ENCODE measurements at regions not wholly inside any gene's neighbourhood (a gene's known extent, or its start where the extent isn't known, plus 50 kb on each side); places are given as distances from the start of the nearest gene placed in this dataset.

DNA sequence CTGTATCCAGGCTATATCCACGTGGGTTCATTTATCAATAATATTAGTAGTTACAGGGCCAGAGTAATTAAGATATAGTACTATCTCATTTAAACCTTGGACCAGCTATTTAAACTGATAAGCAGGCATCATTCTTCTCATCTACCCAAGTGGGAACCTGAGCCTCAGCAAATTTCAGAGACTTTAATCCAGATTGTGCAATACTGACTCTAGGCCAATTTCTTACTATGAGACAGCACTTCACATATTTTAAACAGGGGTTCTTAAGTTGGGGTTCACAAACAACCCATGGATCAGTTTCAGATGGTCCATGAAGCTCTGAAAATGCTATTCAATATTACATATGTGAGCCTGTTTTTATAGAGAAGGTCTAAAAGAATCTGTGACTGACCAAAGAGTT is 302.7 kb upstream of the PSMD7 start:
- TF ChIP-seq, protein P1, sequence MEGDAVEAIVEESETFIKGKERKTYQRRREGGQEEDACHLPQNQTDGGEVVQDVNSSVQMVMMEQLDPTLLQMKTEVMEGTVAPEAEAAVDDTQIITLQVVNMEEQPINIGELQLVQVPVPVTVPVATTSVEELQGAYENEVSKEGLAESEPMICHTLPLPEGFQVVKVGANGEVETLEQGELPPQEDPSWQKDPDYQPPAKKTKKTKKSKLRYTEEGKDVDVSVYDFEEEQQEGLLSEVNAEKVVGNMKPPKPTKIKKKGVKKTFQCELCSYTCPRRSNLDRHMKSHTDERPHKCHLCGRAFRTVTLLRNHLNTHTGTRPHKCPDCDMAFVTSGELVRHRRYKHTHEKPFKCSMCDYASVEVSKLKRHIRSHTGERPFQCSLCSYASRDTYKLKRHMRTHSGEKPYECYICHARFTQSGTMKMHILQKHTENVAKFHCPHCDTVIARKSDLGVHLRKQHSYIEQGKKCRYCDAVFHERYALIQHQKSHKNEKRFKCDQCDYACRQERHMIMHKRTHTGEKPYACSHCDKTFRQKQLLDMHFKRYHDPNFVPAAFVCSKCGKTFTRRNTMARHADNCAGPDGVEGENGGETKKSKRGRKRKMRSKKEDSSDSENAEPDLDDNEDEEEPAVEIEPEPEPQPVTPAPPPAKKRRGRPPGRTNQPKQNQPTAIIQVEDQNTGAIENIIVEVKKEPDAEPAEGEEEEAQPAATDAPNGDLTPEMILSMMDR (IDR thresholded peaks at IDR 0.05; ENCODE audit: unreplicated experiment in 3 of 3), result no peak
- Mint-ChIP-seq H3K4me1 (peaks cover 21% of the 10 kb centered on the region), H3K36me3 (ENCODE audit: low read depth) (no peaks in the 10 kb centered on the region), H3K27ac (no peak overlapping the region), H3K27me3 (ENCODE audit: low read depth) (no peaks in the 10 kb centered on the region), H3K4me3 (no peak overlapping the region), H3K9me3 (peaks cover 3% of the 10 kb centered on the region)

DNA sequence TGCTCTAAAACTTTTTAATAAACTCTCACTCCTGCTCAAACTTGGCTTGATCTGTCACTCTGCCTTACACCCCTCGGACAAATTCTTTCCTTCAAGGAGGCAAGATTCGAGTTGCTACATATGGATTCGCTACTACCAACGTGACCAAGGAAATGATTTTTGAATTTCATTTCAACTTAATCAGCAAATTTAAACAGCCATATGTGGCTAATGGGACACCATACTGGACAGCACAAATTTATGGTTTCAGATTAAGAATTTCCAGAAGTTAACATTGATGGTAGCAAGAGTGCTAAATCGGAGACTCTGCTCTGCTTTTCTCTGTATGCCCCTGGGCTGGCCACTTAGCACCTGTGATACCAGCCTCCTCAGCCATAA is 318.2 kb upstream of the PSMD7 start:
- H3K4me3 Mint-ChIP-seq, result no peak overlapping the region
- H3K27ac Mint-ChIP-seq, result no peak overlapping the region
- peaks cover 44% of the 10 kb centered on the region for H3K9me3 Mint-ChIP-seq

DNA sequence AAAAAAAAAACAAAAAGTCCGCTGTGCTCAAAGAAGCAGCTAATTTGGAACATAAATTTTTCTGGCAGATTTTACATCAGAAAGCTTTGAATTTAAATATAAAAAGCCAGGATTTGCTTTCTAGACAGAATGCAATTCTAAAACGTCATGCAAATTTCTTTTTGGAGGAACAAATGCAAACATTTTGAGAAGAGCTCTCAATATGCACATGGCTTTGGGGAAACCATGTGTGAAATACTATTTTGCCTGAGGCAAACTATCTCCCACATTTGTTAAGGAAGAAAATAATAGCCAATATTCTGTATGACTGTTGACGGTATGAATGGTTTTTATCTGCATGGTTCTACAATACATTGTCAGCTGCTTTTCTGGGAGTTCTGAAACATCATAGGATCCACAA is 320.0 kb upstream of the PSMD7 start:
- Mint-ChIP-seq H3K36me3 (ENCODE audit: low read depth) (peaks cover 6% of the 10 kb centered on the region), H3K4me3 (no peak overlapping the region), H3K27ac (no peak overlapping the region), H3K4me1 (peaks cover under 1% of the 10 kb centered on the region), H3K27me3 (ENCODE audit: low read depth) (no peaks in the 10 kb centered on the region), H3K9me3 (peaks cover 27% of the 10 kb centered on the region)
- TF ChIP-seq, protein P1 (IDR thresholded peaks at IDR 0.05; ENCODE audit: unreplicated experiment in 3 of 3), result no peak

More for the DNA sequence above, 318.2 kb upstream of the PSMD7 start:
- H3K27me3 Mint-ChIP-seq (ENCODE audit: low read depth), result no peaks in the 10 kb centered on the region
- no peaks in the 10 kb centered on the region for H3K4me1 Mint-ChIP-seq
- TF ChIP-seq, protein P1 (IDR thresholded peaks at IDR 0.05; ENCODE audit: unreplicated experiment in 3 of 3), result no peak
- peaks cover 6% of the 10 kb centered on the region for H3K36me3 Mint-ChIP-seq (ENCODE audit: low read depth)

DNA sequence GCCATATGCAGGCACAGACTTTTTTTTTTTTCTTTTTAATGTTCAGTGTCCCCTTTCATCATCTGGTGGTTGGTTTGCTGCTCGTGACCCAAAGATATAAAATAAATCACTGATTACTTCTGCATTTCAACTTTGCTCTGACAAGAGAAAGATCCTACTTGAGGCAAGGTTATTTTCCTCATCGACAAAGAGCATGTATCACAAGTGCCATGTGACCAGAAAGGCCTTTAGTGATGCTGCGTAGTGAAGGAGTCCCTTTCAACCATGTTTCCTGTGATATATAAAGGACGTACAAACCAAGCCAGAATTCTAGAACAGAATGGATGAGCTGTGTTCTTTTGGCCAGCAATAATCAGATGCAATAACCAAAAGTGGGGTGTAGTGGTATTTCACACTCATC is 323.4 kb upstream of the PSMD7 start:
- H3K27me3 Mint-ChIP-seq (ENCODE audit: low read depth), result no peaks in the 10 kb centered on the region
- H3K36me3 Mint-ChIP-seq (ENCODE audit: low read depth), result peaks cover 3% of the 10 kb centered on the region
- peak overlapping the region in 1 of 3 experiments; percentile 26 for H3K27ac Mint-ChIP-seq
- H3K9me3 Mint-ChIP-seq, result peaks cover 10% of the 10 kb centered on the region
- H3K4me1 Mint-ChIP-seq, result peaks cover 6% of the 10 kb centered on the region
- no peak overlapping the region for H3K4me3 Mint-ChIP-seq
- TF ChIP-seq, protein P1 (IDR thresholded peaks at IDR 0.05; ENCODE audit: unreplicated experiment in 3 of 3), result no peak

DNA sequence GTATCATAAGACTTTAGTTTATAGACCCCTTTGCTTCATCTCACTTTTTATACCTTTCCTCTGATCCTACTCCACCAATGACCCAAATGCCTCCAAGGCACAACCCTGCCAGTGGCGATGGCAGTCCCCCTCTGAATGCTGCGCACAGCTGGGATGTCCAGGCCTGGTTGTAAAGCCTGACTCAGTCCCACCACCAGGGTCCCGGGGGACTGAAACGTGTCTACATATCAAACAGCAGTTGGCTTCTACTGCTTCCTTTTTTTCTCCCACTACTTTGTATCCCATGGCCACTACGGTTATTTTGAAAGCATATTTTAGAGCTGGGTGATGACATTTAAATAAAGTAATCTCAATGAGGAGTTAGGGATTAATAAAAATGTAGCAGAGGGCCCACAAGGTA is 329.8 kb upstream of the PSMD7 start:
- Mint-ChIP-seq H3K27ac (no peak overlapping the region), H3K9me3 (peaks cover 4% of the 10 kb centered on the region), H3K4me1 (peaks cover 6% of the 10 kb centered on the region), H3K36me3 (ENCODE audit: low read depth) (no peaks in the 10 kb centered on the region), H3K27me3 (ENCODE audit: low read depth) (no peaks in the 10 kb centered on the region), H3K4me3 (no peak overlapping the region)
- TF ChIP-seq, protein P1 (IDR thresholded peaks at IDR 0.05; ENCODE audit: unreplicated experiment in 3 of 3), result no peak

DNA sequence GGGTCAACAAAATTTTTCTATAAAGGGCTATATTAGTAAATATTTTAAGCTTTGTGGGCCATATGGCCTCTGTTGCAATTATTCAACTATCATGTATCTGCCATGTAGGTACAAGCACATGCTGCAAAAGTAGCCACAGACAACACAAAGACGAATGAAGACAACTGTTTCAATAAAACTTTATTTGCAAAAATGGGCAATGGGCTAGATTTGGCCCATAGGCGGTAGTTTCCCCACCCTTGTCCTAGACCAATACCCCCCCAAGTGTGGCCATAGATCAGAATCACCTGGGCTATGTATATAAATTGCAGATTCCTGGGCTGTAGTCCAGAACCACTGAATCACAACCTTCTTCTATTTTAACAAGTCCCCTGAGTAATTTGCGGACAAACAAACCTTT is 331.0 kb upstream of the PSMD7 start:
- Mint-ChIP-seq H3K36me3 (ENCODE audit: low read depth) (no peaks in the 10 kb centered on the region), H3K4me3 (no peak overlapping the region), H3K4me1 (no peaks in the 10 kb centered on the region), H3K9me3 (peaks cover 13% of the 10 kb centered on the region), H3K27ac (no peak overlapping the region), H3K27me3 (ENCODE audit: low read depth) (no peaks in the 10 kb centered on the region)
- TF ChIP-seq, protein P1 (IDR thresholded peaks at IDR 0.05; ENCODE audit: unreplicated experiment in 3 of 3), result no peak

Measured in nephron (organoid).